ENCODE measurements at regions not wholly inside any gene's neighbourhood (a gene's known extent, or its start where the extent isn't known, plus 50 kb on each side); places are given as distances from the start of the nearest gene placed in this dataset.

DNA sequence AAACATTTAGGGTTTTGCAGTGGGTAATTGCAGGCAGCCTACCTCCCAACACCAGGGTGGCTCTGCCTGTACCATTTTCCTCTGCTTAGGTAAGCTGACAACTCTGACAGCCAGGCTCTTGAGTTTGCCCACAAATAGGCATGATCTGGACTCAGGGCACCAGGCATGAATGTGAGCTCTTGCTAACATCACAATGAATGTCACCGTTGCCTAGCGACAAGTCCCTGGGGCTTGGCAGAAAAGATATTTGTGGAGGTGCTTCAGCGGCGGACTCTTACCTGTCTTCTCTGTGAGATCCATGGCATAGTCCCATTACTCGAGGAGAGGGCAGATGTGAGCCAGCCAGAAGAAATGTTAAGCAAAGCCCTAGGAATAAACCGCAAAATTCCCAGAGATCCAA is 677.5 kb upstream of the TSPY4 start:
- no peaks in the 10 kb centered on the region for H3K4me1 ChIP-seq (ENCODE audit: control insufficient read depth, low read depth, low read length)
- no peak overlapping the region for H3K23ac ChIP-seq (ENCODE audit: low read length)
- no peak overlapping the region for H3K56ac ChIP-seq (ENCODE audit: low read length)
- H3K18ac ChIP-seq (ENCODE audit: low read length) = no peak overlapping the region
- DNase-seq = no peak
- H4K5ac ChIP-seq (ENCODE audit: low read length) = no peak overlapping the region
- no CpG with 5 or more reads among the region's 6 CpGs for WGBS (ENCODE audit: extremely low coverage, insufficient coverage, low lambda C conversion rate)
- no peaks in the 10 kb centered on the region for H3K79me2 ChIP-seq (ENCODE audit: control insufficient read depth, insufficient read depth, low read length)
- no peak overlapping the region for H3K27ac ChIP-seq (ENCODE audit: low read depth, low read length)
- H4K8ac ChIP-seq (ENCODE audit: low read depth, low read length) = no peak overlapping the region
- no peaks in the 10 kb centered on the region for H3K36me3 ChIP-seq (ENCODE audit: control insufficient read depth, insufficient read depth, low read length)
- H3K27me3 ChIP-seq (ENCODE audit: insufficient read depth, low read length, poor library complexity) = no peaks in the 10 kb centered on the region
- H2AK5ac ChIP-seq (ENCODE audit: low read length) = no peak overlapping the region
- H3K9ac ChIP-seq (ENCODE audit: low read length) = no peak overlapping the region
- H2BK120ac ChIP-seq (ENCODE audit: low read depth, low read length) = no peak overlapping the region
- no peak overlapping the region for H3K4me3 ChIP-seq (ENCODE audit: low read length)
- H3K79me1 ChIP-seq (ENCODE audit: low read length) = no peaks in the 10 kb centered on the region
- H2BK15ac ChIP-seq (replicated peaks; ENCODE audit: low read depth) = no peak overlapping the region
- no peak overlapping the region for H2BK5ac ChIP-seq (ENCODE audit: low read length)
- no peak overlapping the region for H3K4me2 ChIP-seq (ENCODE audit: low read length)
- no peak overlapping the region for H3K4ac ChIP-seq (ENCODE audit: low read depth, low read length)

DNA sequence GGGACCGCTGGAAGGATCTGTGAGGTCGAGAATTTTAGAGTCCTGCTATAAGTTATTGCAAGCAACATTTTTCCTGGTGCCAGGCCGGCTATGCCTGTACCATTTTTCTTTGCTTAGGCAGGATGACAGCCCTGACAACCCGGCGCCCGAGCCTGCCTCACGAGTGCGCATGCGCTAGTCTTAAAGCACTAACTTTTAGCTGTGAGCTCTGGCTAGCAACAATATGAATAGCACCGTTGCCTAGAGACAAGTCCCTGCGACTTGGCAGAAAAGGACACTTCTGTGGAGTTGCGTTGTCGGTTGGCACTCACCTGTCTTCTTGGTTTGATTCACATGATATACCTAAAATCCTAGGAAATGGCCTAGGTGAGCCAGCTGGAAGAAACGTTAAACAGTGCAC is 663.4 kb upstream of the TSPY4 start:
- Histone ChIP-seq H2BK15ac (replicated peaks; ENCODE audit: low read depth) (no peak overlapping the region), H3K9ac (ENCODE audit: low read length) (no peak overlapping the region), H2AK5ac (ENCODE audit: low read length) (no peak overlapping the region), H3K4me1 (ENCODE audit: control insufficient read depth, low read depth, low read length) (no peaks in the 10 kb centered on the region), H3K4ac (ENCODE audit: low read depth, low read length) (no peak overlapping the region), H4K5ac (ENCODE audit: low read length) (no peak overlapping the region), H2BK5ac (ENCODE audit: low read length) (no peak overlapping the region), H3K79me1 (ENCODE audit: low read length) (no peaks in the 10 kb centered on the region), H4K8ac (ENCODE audit: low read depth, low read length) (no peak overlapping the region), H3K4me3 (ENCODE audit: low read length) (no peak overlapping the region), H3K4me2 (ENCODE audit: low read length) (no peak overlapping the region), H3K36me3 (ENCODE audit: control insufficient read depth, insufficient read depth, low read length) (no peaks in the 10 kb centered on the region), H3K23ac (ENCODE audit: low read length) (no peak overlapping the region), H3K27me3 (ENCODE audit: insufficient read depth, low read length, poor library complexity) (no peaks in the 10 kb centered on the region), H2BK120ac (ENCODE audit: low read depth, low read length) (no peak overlapping the region), H3K27ac (ENCODE audit: low read depth, low read length) (no peak overlapping the region), H3K79me2 (ENCODE audit: control insufficient read depth, insufficient read depth, low read length) (no peaks in the 10 kb centered on the region), H3K18ac (ENCODE audit: low read length) (no peak overlapping the region), H3K56ac (ENCODE audit: low read length) (no peak overlapping the region)
- WGBS (ENCODE audit: extremely low coverage, insufficient coverage, low lambda C conversion rate) = no CpG with 5 or more reads among the region's 14 CpGs
- DNase-seq = no peak

DNA sequence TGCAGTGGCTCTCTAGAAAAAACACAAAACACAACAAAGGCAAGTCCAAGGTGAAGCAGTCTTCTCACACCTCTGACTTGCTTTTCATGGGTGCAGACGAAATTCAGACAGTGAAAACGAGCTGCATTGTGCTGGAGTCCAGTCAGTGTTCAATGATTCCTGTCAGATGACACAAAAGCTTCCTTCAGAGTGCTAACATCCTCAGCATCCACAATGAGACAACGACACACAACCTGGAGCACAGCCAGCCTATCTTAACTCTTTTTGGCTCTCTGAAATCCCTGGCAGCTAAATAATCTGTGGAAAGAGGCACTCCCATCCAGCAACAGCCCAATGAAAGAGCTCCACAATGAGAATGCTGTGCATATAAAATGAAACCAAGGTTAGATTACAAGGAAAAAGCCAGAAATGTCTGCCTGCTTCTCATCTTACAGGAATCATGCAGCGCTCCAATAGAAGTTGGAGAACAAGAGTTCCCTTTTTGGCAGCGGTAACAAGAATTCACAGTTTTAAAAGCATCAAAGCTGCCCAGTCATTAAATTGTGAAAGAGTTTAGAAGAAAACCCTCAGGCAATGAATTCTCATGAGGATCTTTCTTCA is 659.8 kb upstream of the TSPY4 start:
- Histone ChIP-seq H3K56ac (ENCODE audit: low read length) (no peak overlapping the region), H3K9ac (ENCODE audit: low read length) (no peak overlapping the region), H2BK5ac (ENCODE audit: low read length) (no peak overlapping the region), H2BK15ac (replicated peaks; ENCODE audit: low read depth) (no peak overlapping the region), H3K4me2 (ENCODE audit: low read length) (no peak overlapping the region), H3K18ac (ENCODE audit: low read length) (no peak overlapping the region), H3K36me3 (ENCODE audit: control insufficient read depth, insufficient read depth, low read length) (no peaks in the 10 kb centered on the region), H3K27ac (ENCODE audit: low read depth, low read length) (no peak overlapping the region), H3K23ac (ENCODE audit: low read length) (no peak overlapping the region), H4K5ac (ENCODE audit: low read length) (no peak overlapping the region), H3K4me1 (ENCODE audit: control insufficient read depth, low read depth, low read length) (no peaks in the 10 kb centered on the region), H3K79me2 (ENCODE audit: control insufficient read depth, insufficient read depth, low read length) (no peaks in the 10 kb centered on the region), H3K4ac (ENCODE audit: low read depth, low read length) (no peak overlapping the region), H3K27me3 (ENCODE audit: insufficient read depth, low read length, poor library complexity) (no peaks in the 10 kb centered on the region), H3K79me1 (ENCODE audit: low read length) (no peaks in the 10 kb centered on the region), H3K4me3 (ENCODE audit: low read length) (no peak overlapping the region), H4K8ac (ENCODE audit: low read depth, low read length) (no peak overlapping the region), H2AK5ac (ENCODE audit: low read length) (no peak overlapping the region), H2BK120ac (ENCODE audit: low read depth, low read length) (no peak overlapping the region)
- no CpG with 5 or more reads among the region's 5 CpGs for WGBS (ENCODE audit: extremely low coverage, insufficient coverage, low lambda C conversion rate)
- no peak for DNase-seq

DNA sequence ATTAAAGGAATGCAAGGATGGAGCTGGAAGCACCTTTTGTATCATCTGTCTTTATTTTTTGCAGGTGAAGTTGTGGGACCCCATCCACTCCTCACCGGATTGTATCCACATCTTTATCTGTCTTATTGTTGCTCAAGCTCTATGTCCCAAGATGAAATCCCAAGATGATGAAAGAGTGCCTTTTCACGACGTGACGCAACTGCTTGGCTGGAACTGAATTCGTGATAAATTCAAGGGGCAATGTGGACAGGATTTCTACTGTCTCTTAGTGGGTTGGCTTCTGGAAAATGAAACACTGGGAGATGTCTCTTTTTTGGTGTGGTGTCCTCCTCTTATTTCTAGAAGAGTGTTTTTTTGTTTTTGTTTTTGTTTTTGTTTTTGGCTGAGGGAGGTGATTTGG is 650.1 kb upstream of the TSPY4 start:
- no CpG with 5 or more reads among the region's 5 CpGs for WGBS (ENCODE audit: extremely low coverage, insufficient coverage, low lambda C conversion rate)
- Histone ChIP-seq H3K36me3 (ENCODE audit: control insufficient read depth, insufficient read depth, low read length) (no peaks in the 10 kb centered on the region), H2BK5ac (ENCODE audit: low read length) (no peak overlapping the region), H3K79me2 (ENCODE audit: control insufficient read depth, insufficient read depth, low read length) (no peaks in the 10 kb centered on the region), H3K23ac (ENCODE audit: low read length) (no peak overlapping the region), H3K18ac (ENCODE audit: low read length) (no peak overlapping the region), H4K5ac (ENCODE audit: low read length) (no peak overlapping the region), H3K56ac (ENCODE audit: low read length) (no peak overlapping the region), H4K8ac (ENCODE audit: low read depth, low read length) (no peak overlapping the region), H2BK15ac (replicated peaks; ENCODE audit: low read depth) (no peak overlapping the region), H3K4me2 (ENCODE audit: low read length) (no peak overlapping the region), H3K4me3 (ENCODE audit: low read length) (no peak overlapping the region), H3K4me1 (ENCODE audit: control insufficient read depth, low read depth, low read length) (no peaks in the 10 kb centered on the region), H3K27ac (ENCODE audit: low read depth, low read length) (no peak overlapping the region), H3K9ac (ENCODE audit: low read length) (no peak overlapping the region), H2BK120ac (ENCODE audit: low read depth, low read length) (no peak overlapping the region), H3K27me3 (ENCODE audit: insufficient read depth, low read length, poor library complexity) (no peaks in the 10 kb centered on the region), H3K79me1 (ENCODE audit: low read length) (no peaks in the 10 kb centered on the region), H2AK5ac (ENCODE audit: low read length) (no peak overlapping the region), H3K4ac (ENCODE audit: low read depth, low read length) (no peak overlapping the region)
- no peak for DNase-seq

DNA sequence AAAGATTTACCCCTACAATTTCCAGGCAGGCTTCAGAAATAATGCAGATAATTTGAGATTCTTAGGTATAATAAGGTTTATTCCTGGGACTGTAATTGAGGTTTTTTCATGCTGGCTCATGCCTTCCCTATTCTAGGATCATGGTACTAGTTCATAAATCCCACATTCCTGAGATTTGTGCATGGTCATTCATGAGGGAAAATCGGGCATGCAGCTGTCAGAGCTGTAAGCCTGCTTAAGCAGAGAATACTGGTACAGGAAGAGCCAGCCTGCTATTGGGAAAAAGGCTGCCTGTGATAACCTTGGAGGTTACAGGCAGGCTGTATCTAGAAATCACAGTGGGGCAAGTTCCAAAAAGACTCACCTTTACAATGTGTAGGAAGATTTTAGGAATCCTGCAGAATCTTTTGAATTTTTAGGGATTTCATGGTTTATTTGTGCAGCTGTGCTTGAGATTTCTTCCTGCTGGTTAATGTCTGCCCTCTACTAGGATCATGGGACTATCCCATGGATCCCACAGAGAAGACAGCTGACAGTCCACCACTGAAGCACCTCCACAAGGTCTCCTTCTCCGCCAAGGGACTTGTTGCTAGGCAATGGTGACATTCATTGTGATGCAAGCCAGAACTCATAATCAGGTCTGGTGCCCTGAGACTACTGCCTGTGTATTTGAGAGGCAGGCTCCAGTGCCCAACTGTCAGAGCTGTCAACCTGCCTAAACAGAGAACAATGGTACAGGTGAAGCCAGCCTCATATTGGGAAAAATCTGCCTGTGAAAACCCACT is 646.2 kb upstream of the TSPY4 start:
- no peaks in the 10 kb centered on the region for H3K27me3 ChIP-seq (ENCODE audit: insufficient read depth, low read length, poor library complexity)
- H3K4me3 ChIP-seq (ENCODE audit: low read length) = no peak overlapping the region
- no peak for DNase-seq
- no peak overlapping the region for H4K8ac ChIP-seq (ENCODE audit: low read depth, low read length)
- no peak overlapping the region for H3K4ac ChIP-seq (ENCODE audit: low read depth, low read length)
- no peak overlapping the region for H3K4me2 ChIP-seq (ENCODE audit: low read length)
- H3K9ac ChIP-seq (ENCODE audit: low read length) = no peak overlapping the region
- H3K79me2 ChIP-seq (ENCODE audit: control insufficient read depth, insufficient read depth, low read length) = no peaks in the 10 kb centered on the region
- H2BK5ac ChIP-seq (ENCODE audit: low read length) = no peak overlapping the region
- no peak overlapping the region for H2AK5ac ChIP-seq (ENCODE audit: low read length)
- no peaks in the 10 kb centered on the region for H3K79me1 ChIP-seq (ENCODE audit: low read length)
- no peak overlapping the region for H3K27ac ChIP-seq (ENCODE audit: low read depth, low read length)
- WGBS (ENCODE audit: extremely low coverage, insufficient coverage, low lambda C conversion rate) = no CpG with 5 or more reads among the region's 2 CpGs
- no peaks in the 10 kb centered on the region for H3K36me3 ChIP-seq (ENCODE audit: control insufficient read depth, insufficient read depth, low read length)
- no peaks in the 10 kb centered on the region for H3K4me1 ChIP-seq (ENCODE audit: control insufficient read depth, low read depth, low read length)
- H3K23ac ChIP-seq (ENCODE audit: low read length) = no peak overlapping the region
- H3K56ac ChIP-seq (ENCODE audit: low read length) = no peak overlapping the region
- no peak overlapping the region for H4K5ac ChIP-seq (ENCODE audit: low read length)
- H2BK15ac ChIP-seq (replicated peaks; ENCODE audit: low read depth) = no peak overlapping the region
- H2BK120ac ChIP-seq (ENCODE audit: low read depth, low read length) = no peak overlapping the region
- H3K18ac ChIP-seq (ENCODE audit: low read length) = no peak overlapping the region

DNA sequence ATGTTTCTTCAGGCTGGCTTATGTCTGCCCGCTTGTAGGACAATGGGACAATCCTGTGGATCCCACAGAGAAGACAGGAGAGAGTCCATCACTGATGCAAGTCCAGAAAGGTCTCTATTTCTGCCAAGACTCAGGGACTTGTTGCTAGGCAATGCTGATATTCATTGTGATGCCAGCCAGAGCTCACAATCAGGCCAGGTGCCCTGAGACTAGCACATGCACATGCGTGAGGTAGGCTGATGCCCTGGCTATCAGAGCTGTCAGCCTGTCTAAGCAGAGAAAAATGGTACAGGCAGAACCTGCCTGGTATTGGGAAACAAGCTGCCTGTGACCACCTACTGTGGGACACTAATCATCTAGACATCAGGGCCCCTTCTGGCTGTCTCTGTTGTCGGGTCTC is 638.7 kb upstream of the TSPY4 start:
- Histone ChIP-seq H3K27me3 (ENCODE audit: insufficient read depth, low read length, poor library complexity) (no peaks in the 10 kb centered on the region), H3K4me1 (ENCODE audit: control insufficient read depth, low read depth, low read length) (no peaks in the 10 kb centered on the region), H3K18ac (ENCODE audit: low read length) (no peak overlapping the region), H3K27ac (ENCODE audit: low read depth, low read length) (no peak overlapping the region), H3K9ac (ENCODE audit: low read length) (no peak overlapping the region), H3K4me3 (ENCODE audit: low read length) (no peak overlapping the region), H2BK15ac (replicated peaks; ENCODE audit: low read depth) (no peak overlapping the region), H2BK120ac (ENCODE audit: low read depth, low read length) (no peak overlapping the region), H3K56ac (ENCODE audit: low read length) (no peak overlapping the region), H2BK5ac (ENCODE audit: low read length) (no peak overlapping the region), H4K8ac (ENCODE audit: low read depth, low read length) (no peak overlapping the region), H3K4me2 (ENCODE audit: low read length) (no peak overlapping the region), H2AK5ac (ENCODE audit: low read length) (no peak overlapping the region), H3K79me2 (ENCODE audit: control insufficient read depth, insufficient read depth, low read length) (no peaks in the 10 kb centered on the region), H4K5ac (ENCODE audit: low read length) (no peak overlapping the region), H3K23ac (ENCODE audit: low read length) (no peak overlapping the region), H3K36me3 (ENCODE audit: control insufficient read depth, insufficient read depth, low read length) (no peaks in the 10 kb centered on the region), H3K79me1 (ENCODE audit: low read length) (no peaks in the 10 kb centered on the region), H3K4ac (ENCODE audit: low read depth, low read length) (no peak overlapping the region)
- WGBS (ENCODE audit: extremely low coverage, insufficient coverage, low lambda C conversion rate) = no CpG with 5 or more reads among the region's 3 CpGs
- DNase-seq = no peak
